Astrocyte (in vitro differentiated cells and primary cell): ENCODE measurements at regions not wholly inside any gene's neighbourhood (a gene's known extent, or its start where the extent isn't known, plus 50 kb on each side); places are given as distances from the start of the nearest gene placed in this dataset.

Source experiments
- DNase-seq: peaks from one replicate; pipeline ENCODE4 v3.0.0-alpha.2; 2010; ENCODE audit warnings: low read depth
- FAIRE-seq: peaks from 2 replicates; lab custom pipeline; 2011; peaks lifted over from hg19 to GRCh38; lab: Jason Lieb, UNC
- H2AFZ ChIP-seq: 2 replicates; pipeline ENCODE4 v1.6.0; 2012; ENCODE audit warnings: low read depth, low read length, inconsistent platforms
- H3K27ac ChIP-seq: 2 replicates; pipeline ENCODE4 v1.5.1; 2011; ENCODE audit warnings: low read depth, low read length, inconsistent platforms
- H3K27me3 ChIP-seq: 2 replicates; pipeline ENCODE4 v1.6.0; 2011; ENCODE audit warnings: low read length, inconsistent platforms; ENCODE audit not compliant: insufficient read depth
- H3K36me3 ChIP-seq: 2 replicates; pipeline ENCODE4 v1.5.1; 2011; ENCODE audit warnings: low read length, inconsistent platforms; ENCODE audit not compliant: insufficient read depth
- H3K4me1 ChIP-seq: 2 replicates; pipeline ENCODE4 v1.5.1; 2011; ENCODE audit warnings: low read length, inconsistent platforms; ENCODE audit not compliant: insufficient read depth
- H3K4me2 ChIP-seq: 2 replicates; pipeline ENCODE4 v1.6.0; 2012; ENCODE audit warnings: low read length, inconsistent platforms
- H3K4me3 ChIP-seq: 2 replicates; pipeline ENCODE4 v1.5.1; 2011; ENCODE audit warnings: low read depth, mild to moderate bottlenecking, low read length, inconsistent platforms; ENCODE audit not compliant: insufficient read depth
- H3K79me2 ChIP-seq: 2 replicates; pipeline ENCODE4 v1.6.0; 2012; ENCODE audit warnings: mild to moderate bottlenecking, low read length, inconsistent platforms; ENCODE audit not compliant: insufficient read depth
- H3K9ac ChIP-seq: 2 replicates; pipeline ENCODE4 v1.6.0; 2012; ENCODE audit warnings: mild to moderate bottlenecking, low read length, inconsistent platforms
- H3K9me3 ChIP-seq: 2 replicates; pipeline ENCODE4 v1.5.1; 2012; ENCODE audit warnings: low read depth, mild to moderate bottlenecking, low read length, inconsistent platforms; ENCODE audit not compliant: insufficient read depth
- H4K20me1 ChIP-seq: 2 replicates; pipeline ENCODE4 v1.6.0; 2012; ENCODE audit warnings: low read length, inconsistent platforms; ENCODE audit not compliant: insufficient read depth
- H3K27ac Mint-ChIP-seq: one replicate; pipeline ENCODE4 v1.8.0; 2021; ENCODE audit warnings: mild to moderate bottlenecking, mixed read lengths; ENCODE audit not compliant: unreplicated experiment
- H3K27me3 Mint-ChIP-seq: one replicate; pipeline ENCODE4 v1.8.0; 2021; ENCODE audit warnings: low read depth, mixed read lengths; ENCODE audit not compliant: unreplicated experiment
- H3K36me3 Mint-ChIP-seq: one replicate; pipeline ENCODE4 v1.8.0; 2021; ENCODE audit warnings: low read depth, mixed read lengths; ENCODE audit not compliant: unreplicated experiment
- H3K4me1 Mint-ChIP-seq: one replicate; pipeline ENCODE4 v1.8.0; 2021; ENCODE audit warnings: low read depth, mixed read lengths; ENCODE audit not compliant: unreplicated experiment
- H3K4me3 Mint-ChIP-seq: one replicate; pipeline ENCODE4 v1.8.0; 2021; ENCODE audit warnings: mild to moderate bottlenecking, moderate library complexity, mixed read lengths; ENCODE audit not compliant: unreplicated experiment
- H3K9me3 Mint-ChIP-seq: one replicate; pipeline ENCODE4 v1.8.0; 2021; ENCODE audit warnings: mild to moderate bottlenecking, mixed read lengths; ENCODE audit not compliant: unreplicated experiment
- CTCF ChIP-seq: IDR thresholded peaks from 2 replicates; pipeline ENCODE4 v1.5.1; 2011; ENCODE audit warnings: low read depth, mild to moderate bottlenecking, inconsistent platforms, low read length, moderate library complexity; ENCODE audit not compliant: insufficient read depth
- EZH2 ChIP-seq: IDR thresholded peaks from 2 replicates; pipeline ENCODE4 v1.6.1; 2012; ENCODE audit warnings: mild to moderate bottlenecking, low read length, inconsistent platforms; ENCODE audit not compliant: insufficient read depth

GRCh38 chr3:153892126-153892525 lies 229.1 kb upstream of the ARHGEF26 start:
- H4K20me1 ChIP-seq = no peaks in the 10 kb centered on the region
- Mint-ChIP-seq H3K4me1 (no peaks in the 10 kb centered on the region), H3K27ac (no peak overlapping the region), H3K27me3 (no peaks in the 10 kb centered on the region), H3K36me3 (no peaks in the 10 kb centered on the region), H3K9me3 (no peaks in the 10 kb centered on the region), H3K4me3 (no peak overlapping the region)
- peak; percentile 2 for DNase-seq
- H2AFZ ChIP-seq = no peak overlapping the region
- no peaks in the 10 kb centered on the region for H3K27me3 ChIP-seq
- no peaks in the 10 kb centered on the region for H3K79me2 ChIP-seq
- no peak overlapping the region for H3K9ac ChIP-seq
- no peak for TF ChIP-seq CTCF
- TF ChIP-seq EZH2 = no peak
- FAIRE-seq = peak; percentile 49
- H3K4me2 ChIP-seq = no peak overlapping the region
- H3K36me3 ChIP-seq = no peaks in the 10 kb centered on the region
- no peak overlapping the region for H3K4me3 ChIP-seq
- no peaks in the 10 kb centered on the region for H3K4me1 ChIP-seq
- H3K9me3 ChIP-seq = no peaks in the 10 kb centered on the region
- no peak overlapping the region for H3K27ac ChIP-seq

GRCh38 chr3:153894857-153895256 lies 226.3 kb upstream of the ARHGEF26 start:
- FAIRE-seq (no peak), DNase-seq (no peak)
- Mint-ChIP-seq H3K27me3 (no peaks in the 10 kb centered on the region), H3K9me3 (no peaks in the 10 kb centered on the region), H3K4me1 (no peaks in the 10 kb centered on the region), H3K36me3 (no peaks in the 10 kb centered on the region), H3K27ac (no peak overlapping the region), H3K4me3 (no peak overlapping the region)
- no peak overlapping the region for H2AFZ ChIP-seq
- no peak for TF ChIP-seq CTCF
- no peak for TF ChIP-seq EZH2
- no peak overlapping the region for H3K9ac ChIP-seq
- no peaks in the 10 kb centered on the region for H3K9me3 ChIP-seq
- H3K27me3 ChIP-seq = no peaks in the 10 kb centered on the region
- no peaks in the 10 kb centered on the region for H4K20me1 ChIP-seq
- no peaks in the 10 kb centered on the region for H3K79me2 ChIP-seq
- no peak overlapping the region for H3K27ac ChIP-seq
- no peaks in the 10 kb centered on the region for H3K4me1 ChIP-seq
- no peak overlapping the region for H3K4me2 ChIP-seq
- H3K36me3 ChIP-seq = no peaks in the 10 kb centered on the region
- no peak overlapping the region for H3K4me3 ChIP-seq

GRCh38 chr3:153896197-153896596 lies 225.0 kb upstream of the ARHGEF26 start:
- Histone ChIP-seq H3K9ac (no peak overlapping the region), H3K4me1 (no peaks in the 10 kb centered on the region), H3K36me3 (no peaks in the 10 kb centered on the region), H3K79me2 (no peaks in the 10 kb centered on the region), H3K27me3 (no peaks in the 10 kb centered on the region), H2AFZ (no peak overlapping the region), H4K20me1 (no peaks in the 10 kb centered on the region), H3K4me3 (no peak overlapping the region), H3K9me3 (no peaks in the 10 kb centered on the region), H3K4me2 (no peak overlapping the region), H3K27ac (no peak overlapping the region)
- Mint-ChIP-seq H3K27me3 (no peaks in the 10 kb centered on the region), H3K27ac (no peak overlapping the region), H3K9me3 (no peaks in the 10 kb centered on the region), H3K4me1 (peaks cover 3% of the 10 kb centered on the region), H3K36me3 (no peaks in the 10 kb centered on the region), H3K4me3 (no peak overlapping the region)
- TF ChIP-seq CTCF (no peak), EZH2 (no peak)
- DNase-seq (no peak), FAIRE-seq (no peak)
